ENCODE measurements at regions not wholly inside any gene's neighbourhood (a gene's known extent, or its start where the extent isn't known, plus 50 kb on each side); places are given as distances from the start of the nearest gene placed in this dataset.
"Not testable (repeated sequence)": the region's sequence is repeated elsewhere in the genome, so short reads cannot be mapped to it uniquely, and the experiment has no call there.

DNA sequence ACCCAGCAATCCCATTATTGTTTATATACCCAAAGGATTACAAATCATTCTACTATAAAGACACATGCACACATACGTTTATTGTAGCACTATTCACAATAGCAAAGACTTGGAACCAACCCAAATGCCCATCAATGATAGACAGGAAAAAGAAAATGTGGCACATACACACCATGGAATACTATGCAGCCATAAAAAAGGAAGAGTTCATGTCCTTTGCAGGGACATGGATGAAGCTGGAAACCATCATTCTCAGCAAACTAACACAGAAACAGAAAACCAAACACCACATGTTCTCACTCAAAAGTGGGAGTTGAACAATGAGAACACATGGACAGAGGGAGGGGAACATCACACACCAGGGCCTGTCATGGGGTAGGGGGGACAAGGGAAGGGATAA is 91.3 kb upstream of the PCED1B start:
- TF ChIP-seq, protein P1, sequence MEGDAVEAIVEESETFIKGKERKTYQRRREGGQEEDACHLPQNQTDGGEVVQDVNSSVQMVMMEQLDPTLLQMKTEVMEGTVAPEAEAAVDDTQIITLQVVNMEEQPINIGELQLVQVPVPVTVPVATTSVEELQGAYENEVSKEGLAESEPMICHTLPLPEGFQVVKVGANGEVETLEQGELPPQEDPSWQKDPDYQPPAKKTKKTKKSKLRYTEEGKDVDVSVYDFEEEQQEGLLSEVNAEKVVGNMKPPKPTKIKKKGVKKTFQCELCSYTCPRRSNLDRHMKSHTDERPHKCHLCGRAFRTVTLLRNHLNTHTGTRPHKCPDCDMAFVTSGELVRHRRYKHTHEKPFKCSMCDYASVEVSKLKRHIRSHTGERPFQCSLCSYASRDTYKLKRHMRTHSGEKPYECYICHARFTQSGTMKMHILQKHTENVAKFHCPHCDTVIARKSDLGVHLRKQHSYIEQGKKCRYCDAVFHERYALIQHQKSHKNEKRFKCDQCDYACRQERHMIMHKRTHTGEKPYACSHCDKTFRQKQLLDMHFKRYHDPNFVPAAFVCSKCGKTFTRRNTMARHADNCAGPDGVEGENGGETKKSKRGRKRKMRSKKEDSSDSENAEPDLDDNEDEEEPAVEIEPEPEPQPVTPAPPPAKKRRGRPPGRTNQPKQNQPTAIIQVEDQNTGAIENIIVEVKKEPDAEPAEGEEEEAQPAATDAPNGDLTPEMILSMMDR (IDR thresholded peaks at IDR 0.05) = not testable (repeated sequence)
- TF ChIP-seq POLR2A (IDR thresholded peaks at IDR 0.05) = not testable (repeated sequence)

All from Peyer's patch (tissue), 4 donors.